HepG2 (cell line): ENCODE measurements at regions not wholly inside any gene's neighbourhood (a gene's known extent, or its start where the extent isn't known, plus 50 kb on each side); places are given as distances from the start of the nearest gene placed in this dataset.
"Not testable (repeated sequence)": the region's sequence is repeated elsewhere in the genome, so short reads cannot be mapped to it uniquely, and the experiment has no call there.

Source experiments
- ATAC-seq: fragments of 200-7000 bp; cut with Tn5 transposase; 3 replicates; pipeline ENCODE4 v1.9.1; 2020; ENCODE audit warnings: mild to moderate bottlenecking, moderate library complexity
- BruUV-seq: library from RNA; stranded (reverse); fragments of 400-500 nt; replicated peaks from 2 replicates; lab custom pipeline; 2021; lab: Mats Ljungman, UMichigan
- CTCF ChIA-PET: fragments of 300-600 bp; formaldehyde crosslinking; extraction: SDS; loops from one replicate; lab custom pipeline; 2021; ENCODE audit warnings: low total read pairs, inconsistent platforms, low intra/inter-chr PET ratio; lab: Yijun Ruan, JAX
- POLR2A ChIA-PET: fragments of 350-600 bp; sonication (Branson Sonifier 250); formaldehyde crosslinking; loops from one replicate; lab custom pipeline; 2020; ENCODE audit warnings: antibody characterized with exemption, inconsistent platforms; lab: Yijun Ruan, JAX
- DNase-seq: peaks from one replicate; pipeline ENCODE4 v3.0.0-alpha.2; 2015; ENCODE audit warnings: low spot score
- FAIRE-seq: peaks from 3 replicates; lab custom pipeline; 2011; peaks lifted over from hg19 to GRCh38; lab: Jason Lieb, UNC
- H2AFZ ChIP-seq: one replicate; pipeline ENCODE4 v1.6.1; 2011; ENCODE audit warnings: low read length, inconsistent platforms
- H3K27ac ChIP-seq: fragments of 300-600 bp; 3 replicates; pipeline ENCODE4 v1.8.0; 2011; ENCODE audit warnings: mixed run types, mild to moderate bottlenecking, mixed read lengths, low read length, inconsistent platforms; ENCODE audit not compliant: insufficient read depth; ENCODE audit errors: extremely low read length
- H3K27me3 ChIP-seq, 2 experiments: fragments of 200-600 bp in 1 of 2; 2 replicates in 1 of 2; 3 replicates in 1 of 2; pipeline versions ENCODE4 v1.6.0 to v1.8.0; 2011; ENCODE audit warnings: low read length in 2 of 2, mild to moderate bottlenecking in 2 of 2, moderate library complexity in 2 of 2, inconsistent platforms in 1 of 2; ENCODE audit not compliant: insufficient read depth in 2 of 2, control insufficient read depth in 1 of 2
- H3K36me3 ChIP-seq, 2 experiments: fragments of 200-600 bp in 1 of 2; replicated peaks in 1 of 2; 2 replicates in 1 of 2; 3 replicates in 1 of 2; pipeline versions ENCODE4 v1.5.1 to v1.8.0; 2011; ENCODE audit warnings: low read length in 2 of 2, inconsistent platforms in 1 of 2; ENCODE audit not compliant: insufficient read depth in 2 of 2, control insufficient read depth in 1 of 2
- H3K4me1 ChIP-seq: 2 replicates; pipeline ENCODE4 v1.5.1; 2012; ENCODE audit warnings: low read length, inconsistent platforms; ENCODE audit not compliant: insufficient read depth
- H3K4me2 ChIP-seq: 2 replicates; pipeline ENCODE4 v1.6.0; 2011; ENCODE audit warnings: low read depth, low read length, inconsistent platforms
- H3K4me3 ChIP-seq, 3 experiments: fragments of 200-600 bp in 1 of 3; sonication (generic), shearing (Covaris generic) in 1 of 3; replicated peaks in 1 of 3; 2 replicates each; pipeline ENCODE4 v1.5.1; 2011 to 2016; ENCODE audit warnings: low read length in 3 of 3, inconsistent platforms in 2 of 3, low read depth in 2 of 3, mild to moderate bottlenecking in 2 of 3, control low read depth in 1 of 3, mixed read lengths in 1 of 3; ENCODE audit not compliant: insufficient read depth in 1 of 3
- H3K79me2 ChIP-seq: one replicate; pipeline ENCODE4 v1.6.1; 2011; ENCODE audit warnings: low read length, inconsistent platforms; ENCODE audit not compliant: insufficient read depth
- H3K9ac ChIP-seq: 2 replicates; pipeline ENCODE4 v1.6.0; 2011; ENCODE audit warnings: mild to moderate bottlenecking, low read depth, low read length, inconsistent platforms; ENCODE audit not compliant: insufficient read depth
- H3K9me3 ChIP-seq: 2 replicates; pipeline ENCODE4 v1.5.1; 2012; ENCODE audit warnings: mild to moderate bottlenecking, low read length
- H4K20me1 ChIP-seq: 2 replicates; pipeline ENCODE4 v1.6.0; 2011; ENCODE audit warnings: inconsistent platforms, mild to moderate bottlenecking, low read length, moderate library complexity; ENCODE audit not compliant: insufficient read depth
- HMG20B ChIP-seq: conservative IDR thresholded peaks from 2 replicates; pipeline ENCODE4 v1.6.1; 2016; ENCODE audit warnings: missing genetic modification reagents, missing compliant biosample characterization
- SIX4 ChIP-seq: sonication (generic); formaldehyde crosslinking; IDR thresholded peaks from 2 replicates; pipeline ENCODE4 v1.4.0; 2020; ENCODE audit warnings: missing genetic modification reagents
- TP53 ChIP-seq: sonication (generic); formaldehyde crosslinking; conservative IDR thresholded peaks from 2 replicates; pipeline ENCODE4 v1.4.0; 2020; ENCODE audit warnings: missing genetic modification reagents
- ZMAT3 ChIP-seq: sonication (generic); formaldehyde crosslinking; conservative IDR thresholded peaks from 2 replicates; pipeline ENCODE4 v1.7.0; 2021; ENCODE audit warnings: missing genetic modification reagents
- ZSCAN25 ChIP-seq: sonication (generic); formaldehyde crosslinking; IDR thresholded peaks from 2 replicates; pipeline ENCODE4 v1.8.0; 2022; ENCODE audit warnings: mild to moderate bottlenecking, missing genetic modification reagents
- ZSCAN9 ChIP-seq: IDR thresholded peaks from 2 replicates; pipeline ENCODE4 v1.6.1; 2016; ENCODE audit warnings: borderline replicate concordance
- WGBS: methylation state at CpG from one replicate; pipeline ENCODE4 v1.1.6; 2017; ENCODE audit warnings: low lambda C conversion rate; 5-methylcytosine and 5-hydroxymethylcytosine counted together
- in situ Hi-C: cut with HindIII; loops from 2 replicates; pipeline ENCODE4 v1.10.0; 2017; ENCODE audit warnings: low pct_unique_long_range_greater_than_20kb; ENCODE audit not compliant: extremely low pct_ligation_motif_present
- intact Hi-C: fragments of 100-400 bp; cut with micrococcal nuclease; formaldehyde crosslinking; loops from one replicate; pipeline ENCODE4 v1.10.0; 2022; ENCODE audit not compliant: unreplicated experiment
- TF ChIP-seq, protein P1 (sequence below), 2 experiments: sonication (generic) in 1 of 2; formaldehyde crosslinking in 1 of 2; IDR thresholded peaks; 2 replicates each; pipeline versions ENCODE4 v1.5.1 to v1.6.1; 2011 to 2020; ENCODE audit warnings: borderline replicate concordance in 1 of 2, low read depth in 1 of 2, low read length in 1 of 2, mild to moderate bottlenecking in 1 of 2, missing genetic modification reagents in 1 of 2, moderate library complexity in 1 of 2
- TF ChIP-seq, protein P2 (sequence below): sonication (generic); formaldehyde crosslinking; conservative IDR thresholded peaks from 2 replicates; pipeline ENCODE4 v1.4.0; 2020; ENCODE audit warnings: missing genetic modification reagents
- TF ChIP-seq, protein P3 (sequence below): sonication (generic); formaldehyde crosslinking; IDR thresholded peaks from 2 replicates; pipeline ENCODE4 v1.4.0; 2020; ENCODE audit warnings: missing genetic modification reagents; ENCODE audit errors: not compliant biosample characterization
- TF ChIP-seq, protein P4 (sequence below): sonication (generic); formaldehyde crosslinking; IDR thresholded peaks from 2 replicates; pipeline ENCODE4 v1.5.0; 2020; ENCODE audit warnings: mild to moderate bottlenecking, missing genetic modification reagents, moderate library complexity

DNA sequence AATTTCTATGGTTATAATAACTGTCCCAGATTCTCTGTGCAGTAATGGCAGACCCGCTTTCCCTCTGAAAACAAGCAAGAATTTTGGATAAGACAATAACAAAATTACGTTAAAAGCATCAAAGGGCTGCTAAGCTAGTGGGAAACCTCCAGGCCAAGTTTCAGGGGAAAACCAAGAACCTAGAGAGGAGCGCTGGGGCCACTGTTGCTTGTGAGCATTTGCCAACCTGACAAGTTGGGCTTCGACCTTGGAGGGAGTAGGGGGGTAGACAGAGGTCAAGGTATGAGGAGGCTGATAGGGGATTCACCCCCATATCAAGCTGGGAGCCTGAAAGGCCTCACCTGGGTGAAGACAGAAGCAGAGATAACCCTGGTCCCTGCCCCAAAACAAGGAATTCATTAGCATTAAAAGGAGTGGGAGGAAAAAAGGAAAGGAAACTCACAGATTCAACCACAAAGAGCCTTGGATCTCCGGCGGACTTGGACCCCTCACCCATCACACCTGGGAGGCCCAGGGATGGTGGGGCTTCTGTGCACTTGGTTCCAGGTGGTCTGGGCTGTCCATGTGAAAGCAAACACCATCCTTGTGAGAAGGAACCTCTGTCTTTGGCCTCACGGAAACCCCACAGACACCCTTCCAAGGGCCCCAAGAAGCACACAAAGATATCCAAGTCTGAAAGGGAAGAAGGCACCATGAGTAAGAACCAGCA lies 259.9 kb downstream of the GOLGA6L6 start:
- BruUV-seq, H3K4me2 ChIP-seq, H3K36me3 ChIP-seq, H4K20me1 ChIP-seq, H3K27ac ChIP-seq, in situ Hi-C loops, POLR2A ChIA-PET, FAIRE-seq, DNase-seq, ATAC-seq, H3K27me3 ChIP-seq, intact Hi-C loops, H2AFZ ChIP-seq, H3K4me1 ChIP-seq, CTCF ChIA-PET, H3K79me2 ChIP-seq, H3K9ac ChIP-seq, H3K4me3 ChIP-seq: not testable (repeated sequence)
- peaks cover 13% of the 10 kb centered on the region; the same call in 1 of the 2 replicates for H3K9me3 ChIP-seq
- WGBS = 20% methylated on average over 6 of the region's 7 CpGs

DNA sequence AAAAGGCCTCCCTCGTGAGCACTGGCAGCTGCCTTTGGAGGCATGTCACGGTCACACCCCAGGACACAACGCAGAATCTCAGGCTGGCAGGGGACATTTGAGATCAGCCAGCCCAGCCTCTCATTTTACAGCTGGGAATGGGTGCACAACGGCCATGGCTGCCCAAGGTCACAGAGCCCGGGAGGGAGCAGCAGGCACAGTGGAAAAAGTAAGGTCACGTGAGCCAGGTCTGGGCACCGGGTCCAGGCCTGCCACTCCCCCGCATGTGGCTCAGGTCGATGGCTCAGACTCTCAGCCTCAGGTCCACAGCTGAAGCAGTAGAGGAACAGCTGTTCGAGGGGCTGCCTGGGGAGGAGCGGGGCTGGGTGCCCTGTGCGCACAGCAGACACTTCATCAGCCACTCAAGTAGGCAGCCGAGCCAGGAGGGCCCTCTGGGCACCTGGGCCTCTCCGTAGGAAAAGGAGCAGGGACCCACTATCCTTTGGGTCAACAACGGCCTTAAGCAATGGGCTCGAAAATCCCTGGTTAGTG lies 260.6 kb downstream of the GOLGA6L6 start:
- Histone ChIP-seq H3K4me1 (no peaks in the 10 kb centered on the region), H3K79me2 (no peaks in the 10 kb centered on the region), H3K27me3 (no peaks in the 10 kb centered on the region), H3K27ac (no peak overlapping the region), H4K20me1 (no peaks in the 10 kb centered on the region), H3K9me3 (peaks cover 13% of the 10 kb centered on the region; the same call in 1 of the 2 replicates), H3K36me3 (no peaks in the 10 kb centered on the region), H3K9ac (no peak overlapping the region), H3K4me2 (no peak overlapping the region), H3K4me3 (no peak overlapping the region), H2AFZ (no peak overlapping the region)
- ATAC-seq = peak; percentile 49
- CTCF ChIA-PET = no interaction called here
- in situ Hi-C loops (no loop called here), intact Hi-C loops (no loop called here)
- FAIRE-seq = no peak
- BruUV-seq = no TSS peak
- 35% methylated on average over 16 of the region's 16 CpGs for WGBS
- POLR2A ChIA-PET = no interaction called here
- DNase-seq = no peak
- TF ChIP-seq, protein P1, sequence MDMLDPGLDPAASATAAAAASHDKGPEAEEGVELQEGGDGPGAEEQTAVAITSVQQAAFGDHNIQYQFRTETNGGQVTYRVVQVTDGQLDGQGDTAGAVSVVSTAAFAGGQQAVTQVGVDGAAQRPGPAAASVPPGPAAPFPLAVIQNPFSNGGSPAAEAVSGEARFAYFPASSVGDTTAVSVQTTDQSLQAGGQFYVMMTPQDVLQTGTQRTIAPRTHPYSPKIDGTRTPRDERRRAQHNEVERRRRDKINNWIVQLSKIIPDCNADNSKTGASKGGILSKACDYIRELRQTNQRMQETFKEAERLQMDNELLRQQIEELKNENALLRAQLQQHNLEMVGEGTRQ (IDR thresholded peaks at IDR 0.05; ENCODE audit: low read depth, low read length) = peak; percentile 17; the same call in 1 of the 2 replicates
- TF ChIP-seq, protein P1 (CRISPR knock-in tag; IDR thresholded peaks at IDR 0.05; ENCODE audit: borderline replicate concordance) = no peak; the same call in 1 of the 2 replicates
- TF ChIP-seq, protein P2, sequence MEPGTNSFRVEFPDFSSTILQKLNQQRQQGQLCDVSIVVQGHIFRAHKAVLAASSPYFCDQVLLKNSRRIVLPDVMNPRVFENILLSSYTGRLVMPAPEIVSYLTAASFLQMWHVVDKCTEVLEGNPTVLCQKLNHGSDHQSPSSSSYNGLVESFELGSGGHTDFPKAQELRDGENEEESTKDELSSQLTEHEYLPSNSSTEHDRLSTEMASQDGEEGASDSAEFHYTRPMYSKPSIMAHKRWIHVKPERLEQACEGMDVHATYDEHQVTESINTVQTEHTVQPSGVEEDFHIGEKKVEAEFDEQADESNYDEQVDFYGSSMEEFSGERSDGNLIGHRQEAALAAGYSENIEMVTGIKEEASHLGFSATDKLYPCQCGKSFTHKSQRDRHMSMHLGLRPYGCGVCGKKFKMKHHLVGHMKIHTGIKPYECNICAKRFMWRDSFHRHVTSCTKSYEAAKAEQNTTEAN = no peak
- no peak for TF ChIP-seq TP53
- TF ChIP-seq, protein P3, sequence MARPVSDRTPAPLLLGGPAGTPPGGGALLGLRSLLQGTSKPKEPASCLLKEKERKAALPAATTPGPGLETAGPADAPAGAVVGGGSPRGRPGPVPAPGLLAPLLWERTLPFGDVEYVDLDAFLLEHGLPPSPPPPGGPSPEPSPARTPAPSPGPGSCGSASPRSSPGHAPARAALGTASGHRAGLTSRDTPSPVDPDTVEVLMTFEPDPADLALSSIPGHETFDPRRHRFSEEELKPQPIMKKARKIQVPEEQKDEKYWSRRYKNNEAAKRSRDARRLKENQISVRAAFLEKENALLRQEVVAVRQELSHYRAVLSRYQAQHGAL (CRISPR knock-in tag) = no peak
- TF ChIP-seq ZSCAN9 = no peak
- TF ChIP-seq, protein P4, sequence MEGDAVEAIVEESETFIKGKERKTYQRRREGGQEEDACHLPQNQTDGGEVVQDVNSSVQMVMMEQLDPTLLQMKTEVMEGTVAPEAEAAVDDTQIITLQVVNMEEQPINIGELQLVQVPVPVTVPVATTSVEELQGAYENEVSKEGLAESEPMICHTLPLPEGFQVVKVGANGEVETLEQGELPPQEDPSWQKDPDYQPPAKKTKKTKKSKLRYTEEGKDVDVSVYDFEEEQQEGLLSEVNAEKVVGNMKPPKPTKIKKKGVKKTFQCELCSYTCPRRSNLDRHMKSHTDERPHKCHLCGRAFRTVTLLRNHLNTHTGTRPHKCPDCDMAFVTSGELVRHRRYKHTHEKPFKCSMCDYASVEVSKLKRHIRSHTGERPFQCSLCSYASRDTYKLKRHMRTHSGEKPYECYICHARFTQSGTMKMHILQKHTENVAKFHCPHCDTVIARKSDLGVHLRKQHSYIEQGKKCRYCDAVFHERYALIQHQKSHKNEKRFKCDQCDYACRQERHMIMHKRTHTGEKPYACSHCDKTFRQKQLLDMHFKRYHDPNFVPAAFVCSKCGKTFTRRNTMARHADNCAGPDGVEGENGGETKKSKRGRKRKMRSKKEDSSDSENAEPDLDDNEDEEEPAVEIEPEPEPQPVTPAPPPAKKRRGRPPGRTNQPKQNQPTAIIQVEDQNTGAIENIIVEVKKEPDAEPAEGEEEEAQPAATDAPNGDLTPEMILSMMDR (CRISPR knock-in tag) = no peak
- no peak for TF ChIP-seq ZMAT3 (CRISPR knock-in tag)
- no peak for TF ChIP-seq ZSCAN25 (CRISPR knock-in tag)
- TF ChIP-seq HMG20B = no peak
- TF ChIP-seq SIX4 = no peak
